Activated CD8-positive, alpha-beta T cell treated with anti-CD3 and anti-CD28 coated beads for 36 hours (primary cell): ENCODE measurements at regions not wholly inside any gene's neighbourhood (a gene's known extent, or its start where the extent isn't known, plus 50 kb on each side); places are given as distances from the start of the nearest gene placed in this dataset.

Experiments
- ATAC-seq: fragments of 200-7000 bp; cut with Tn5 transposase; one replicate; pipeline ENCODE4 v1.10.0; 2021; ENCODE audit warnings: mild to moderate bottlenecking, moderate library complexity
- CTCF ChIA-PET: fragments of 350-600 bp; sonication (Branson Sonifier 250); formaldehyde crosslinking; loops from one replicate; lab custom pipeline; 2021; ENCODE audit warnings: antibody characterized with exemption; lab: Charles Lee
- POLR2A ChIA-PET: fragments of 350-600 bp; sonication (Branson Sonifier 250); formaldehyde crosslinking; loops from one replicate; lab custom pipeline; 2021; ENCODE audit warnings: antibody characterized with exemption; lab: Charles Lee
- DNase-seq: peaks from one replicate; pipeline ENCODE4 v3.0.0-alpha.2; 2020
- H3K27ac Mint-ChIP-seq: one replicate; pipeline ENCODE4 v1.8.0; 2021; ENCODE audit warnings: mild to moderate bottlenecking, mixed read lengths
- H3K27me3 Mint-ChIP-seq: one replicate; pipeline ENCODE4 v1.8.0; 2021; ENCODE audit warnings: mixed read lengths
- H3K36me3 Mint-ChIP-seq: one replicate; pipeline ENCODE4 v1.8.0; 2021; ENCODE audit warnings: low read depth, mixed read lengths
- H3K4me1 Mint-ChIP-seq: one replicate; pipeline ENCODE4 v1.8.0; 2021; ENCODE audit warnings: low read depth, mixed read lengths
- H3K4me3 Mint-ChIP-seq: one replicate; pipeline ENCODE4 v1.8.0; 2021; ENCODE audit warnings: mild to moderate bottlenecking, moderate library complexity, mixed read lengths
- H3K9me3 Mint-ChIP-seq: one replicate; pipeline ENCODE4 v1.8.0; 2021; ENCODE audit warnings: mixed read lengths
- CTCF ChIP-seq: fragments of 200-600 bp; IDR thresholded peaks from one replicate; pipeline ENCODE4 v1.8.0; 2022; ENCODE audit warnings: antibody characterized with exemption, mild to moderate bottlenecking
- intact Hi-C: fragments of 100-400 bp; cut with micrococcal nuclease; formaldehyde crosslinking; loops from one replicate; pipeline ENCODE4 v1.10.0; 2022

- TF ChIP-seq CTCF, result no peak
- ChIA-PET POLR2A (no interaction called here), CTCF (no interaction called here)
- Mint-ChIP-seq H3K27ac (no peak overlapping the region), H3K27me3 (no peaks in the 10 kb centered on the region), H3K9me3 (peaks cover 2% of the 10 kb centered on the region), H3K4me1 (no peaks in the 10 kb centered on the region), H3K4me3 (no peak overlapping the region), H3K36me3 (no peaks in the 10 kb centered on the region)
- intact Hi-C loops, result no loop called here
- no peak for ATAC-seq
- no peak for DNase-seq
Measured at GRCh38 chr4:173669460-173670179, 139.6 kb upstream of the HAND2 start.

DNA sequence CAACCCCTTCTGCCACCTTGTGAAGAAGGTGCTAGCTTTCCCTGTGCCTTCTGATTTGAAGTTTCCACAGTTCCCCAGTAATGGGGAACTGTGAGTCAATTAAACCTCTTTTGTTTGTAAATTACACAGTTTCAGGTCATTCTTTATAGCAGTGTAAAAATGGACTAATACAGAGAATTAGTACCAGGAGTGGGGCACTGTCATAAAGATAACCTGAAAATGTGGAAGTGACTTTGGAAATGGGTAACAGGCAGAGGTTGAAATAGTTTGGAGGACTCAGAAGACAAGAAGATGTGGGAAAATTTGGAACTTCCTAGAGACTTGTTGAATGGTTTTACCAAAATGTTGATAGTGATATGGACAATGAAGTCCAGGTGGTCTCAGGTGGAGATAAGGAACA, 131.0 kb upstream of the HAND2 start:
- ATAC-seq (no peak), DNase-seq (no peak)
- peaks cover 4% of the 10 kb centered on the region for H3K27me3 Mint-ChIP-seq
- intact Hi-C loops, result no loop called here
- H3K36me3 Mint-ChIP-seq, result no peaks in the 10 kb centered on the region
- no peaks in the 10 kb centered on the region for H3K9me3 Mint-ChIP-seq
- CTCF ChIA-PET, result interaction anchor here (1.2 kb wide), 1 partner anchor 92 kb away, joined by 3 read pairs; no protein-coding TSS in a partner anchor
- H3K4me1 Mint-ChIP-seq, result no peaks in the 10 kb centered on the region
- H3K27ac Mint-ChIP-seq, result no peak overlapping the region
- no peak overlapping the region for H3K4me3 Mint-ChIP-seq
- TF ChIP-seq CTCF, result no peak
- POLR2A ChIA-PET, result no interaction called here

DNA sequence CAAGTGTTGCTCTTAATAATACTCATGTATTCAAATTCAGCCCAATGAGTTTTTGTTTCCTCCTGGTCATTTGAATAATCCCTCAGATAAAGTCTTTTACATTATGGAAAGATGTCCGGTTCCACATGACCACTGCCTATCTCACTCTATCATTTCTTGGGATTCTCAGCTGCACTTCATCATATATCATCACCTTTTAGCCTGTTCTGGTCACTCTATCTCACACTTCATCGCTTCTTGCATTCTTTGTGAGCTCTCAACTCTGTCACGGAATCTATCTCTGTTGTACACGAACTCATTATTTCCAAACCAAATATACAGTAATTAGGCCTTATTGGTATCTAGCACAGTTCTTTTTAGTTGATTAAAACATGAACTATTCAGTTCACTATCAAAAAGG, 126.9 kb upstream of the HAND2 start:
- intact Hi-C loops, result no loop called here
- CTCF ChIA-PET, result no interaction called here
- Mint-ChIP-seq H3K9me3 (no peaks in the 10 kb centered on the region), H3K4me1 (no peaks in the 10 kb centered on the region), H3K4me3 (no peak overlapping the region), H3K27ac (no peak overlapping the region), H3K36me3 (no peaks in the 10 kb centered on the region), H3K27me3 (peaks cover 4% of the 10 kb centered on the region)
- POLR2A ChIA-PET, result no interaction called here
- ATAC-seq, result no peak
- no peak for TF ChIP-seq CTCF
- DNase-seq, result no peak

DNA sequence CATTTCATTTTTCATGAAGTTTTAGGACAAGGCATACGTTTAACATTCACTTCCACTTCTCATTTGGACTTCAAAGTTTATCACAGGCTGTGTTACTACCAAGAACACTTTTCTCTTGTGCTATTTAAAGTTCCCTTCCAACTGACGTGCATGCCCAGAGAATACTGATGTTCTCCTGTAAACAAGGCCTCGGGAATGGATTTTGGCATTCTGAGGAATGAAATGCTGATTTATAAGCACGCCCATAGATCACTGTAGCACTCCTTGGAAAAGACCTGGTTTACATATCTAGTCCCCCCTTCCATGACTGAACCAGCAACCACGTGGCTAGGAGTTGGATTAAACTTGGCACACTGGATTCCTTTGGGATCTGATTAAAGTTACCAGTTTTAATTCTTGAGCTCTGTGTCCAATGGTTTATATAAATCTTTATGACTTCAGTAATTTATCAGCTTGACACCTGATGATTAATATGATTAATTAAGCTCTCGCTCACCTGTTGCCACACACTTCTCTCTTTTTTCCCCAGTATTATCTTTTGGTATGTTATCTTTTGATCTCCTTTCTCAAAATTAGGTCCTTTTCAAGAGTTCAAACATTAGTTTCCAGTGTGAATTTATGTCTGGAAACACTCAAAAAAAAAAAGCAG, 122.4 kb upstream of the HAND2 start:
- POLR2A ChIA-PET, result no interaction called here
- H3K27ac Mint-ChIP-seq, result no peak overlapping the region
- intact Hi-C loops, result no loop called here
- no peak for ATAC-seq
- H3K36me3 Mint-ChIP-seq, result no peaks in the 10 kb centered on the region
- H3K4me3 Mint-ChIP-seq, result no peak overlapping the region
- H3K4me1 Mint-ChIP-seq, result no peaks in the 10 kb centered on the region
- no peak for DNase-seq
- no peak for TF ChIP-seq CTCF
- peaks cover 4% of the 10 kb centered on the region for H3K27me3 Mint-ChIP-seq
- CTCF ChIA-PET, result no interaction called here
- H3K9me3 Mint-ChIP-seq, result no peaks in the 10 kb centered on the region

GRCh38 chr4:173651651-173652282, 121.7 kb upstream of the HAND2 start:
- TF ChIP-seq CTCF, result no peak
- intact Hi-C loops, result no loop called here
- ChIA-PET CTCF (no interaction called here), POLR2A (no interaction called here)
- no peak for DNase-seq
- Mint-ChIP-seq H3K4me1 (no peaks in the 10 kb centered on the region), H3K27me3 (peaks cover 2% of the 10 kb centered on the region), H3K36me3 (no peaks in the 10 kb centered on the region), H3K27ac (no peak overlapping the region), H3K9me3 (no peaks in the 10 kb centered on the region), H3K4me3 (no peak overlapping the region)
- no peak for ATAC-seq
